ENCODE measurements at regions not wholly inside any gene's neighbourhood (a gene's known extent, or its start where the extent isn't known, plus 50 kb on each side); places are given as distances from the start of the nearest gene placed in this dataset.
A peak's percentile ranks its signal among the peaks of the same experiment; 100 is the strongest.
"Not testable (repeated sequence)": the region's sequence is repeated elsewhere in the genome, so short reads cannot be mapped to it uniquely, and the experiment has no call there.

- DNase-seq: no peak
These were observed 307.4 kb downstream of the FZD1 start for GRCh38 chr7:91571601-91572000.

GRCh38 chr7:91573405-91573804, 307.1 kb downstream of the MTERF1 start:
- no peak for DNase-seq

GRCh38 chr7:91576459-91576858, 304.0 kb downstream of the MTERF1 start:
- not testable (repeated sequence) for DNase-seq

- DNase-seq: no peak
These were observed 300.7 kb downstream of the MTERF1 start for GRCh38 chr7:91579837-91580236.

GRCh38 chr7:91582799-91583477, 297.6 kb downstream of the MTERF1 start:
- no peak for DNase-seq

- no peak for DNase-seq
These were observed 284.2 kb downstream of the MTERF1 start for GRCh38 chr7:91596287-91596686.

GRCh38 chr7:91598791-91599190, 281.7 kb downstream of the MTERF1 start:
- no peak for DNase-seq

- DNase-seq: no peak
These were observed 280.4 kb downstream of the MTERF1 start for GRCh38 chr7:91600112-91600511.

- DNase-seq: no peak
These were observed 276.8 kb downstream of the MTERF1 start for GRCh38 chr7:91603707-91604106.

GRCh38 chr7:91608606-91609005, 271.9 kb downstream of the MTERF1 start:
- DNase-seq: no peak

- DNase-seq: no peak
These were observed 271.0 kb downstream of the MTERF1 start for GRCh38 chr7:91609525-91609924.

- DNase-seq: no peak
These were observed 266.1 kb downstream of the MTERF1 start for GRCh38 chr7:91614431-91614830.

GRCh38 chr7:91618776-91619765, 261.4 kb downstream of the MTERF1 start:
- no peak for DNase-seq

GRCh38 chr7:91620827-91621226, 259.7 kb downstream of the MTERF1 start:
- no peak for DNase-seq

- not testable (repeated sequence) for DNase-seq
These were observed 253.2 kb downstream of the MTERF1 start for GRCh38 chr7:91627324-91627723.

- no peak for DNase-seq
These were observed 251.8 kb downstream of the MTERF1 start for GRCh38 chr7:91628742-91629141.

GRCh38 chr7:91630581-91631380, 249.7 kb downstream of the MTERF1 start:
- no peak for DNase-seq

- DNase-seq: no peak
These were observed 248.1 kb downstream of the MTERF1 start for GRCh38 chr7:91632234-91632940.

- no peak for DNase-seq
These were observed 247.5 kb downstream of the MTERF1 start for GRCh38 chr7:91633013-91633441.

- DNase-seq: no peak
These were observed 245.9 kb downstream of the MTERF1 start for GRCh38 chr7:91634485-91635177.

GRCh38 chr7:91636129-91636724, 244.3 kb downstream of the MTERF1 start:
- DNase-seq: peak; percentile 39

Data from suppressor macrophage treated with lipopolysaccharide for 4 hours (primary cell).